WERI-Rb-1 (cell line): ENCODE measurements at regions not wholly inside any gene's neighbourhood (a gene's known extent, or its start where the extent isn't known, plus 50 kb on each side); places are given as distances from the start of the nearest gene placed in this dataset.
"Not testable (repeated sequence)": the region's sequence is repeated elsewhere in the genome, so short reads cannot be mapped to it uniquely, and the experiment has no call there.

ENCODE experiments used
- DNase-seq: peaks from one replicate; pipeline ENCODE4 v3.0.0-alpha.2; 2020
- H3K27ac ChIP-seq: fragments of 250-450 bp; sonication (Bioruptor Pico); 2 replicates; pipeline ENCODE4 v1.5.1; 2020; ENCODE audit warnings: mild to moderate bottlenecking, moderate library complexity
- H3K27me3 ChIP-seq: fragments of 250-450 bp; sonication (Bioruptor Pico); 2 replicates; pipeline ENCODE4 v1.5.1; 2021; ENCODE audit warnings: mild to moderate bottlenecking, low read depth, moderate library complexity; ENCODE audit not compliant: insufficient read depth, severe bottlenecking
- H3K36me3 ChIP-seq: fragments of 250-450 bp; sonication (Bioruptor Pico); 2 replicates; pipeline ENCODE4 v1.5.1; 2020; ENCODE audit warnings: mild to moderate bottlenecking, moderate library complexity
- H3K4me3 ChIP-seq: 2 replicates; pipeline ENCODE4 v1.5.1; 2011; ENCODE audit warnings: low read depth, mild to moderate bottlenecking, control low read depth, low read length
- H3K9me3 ChIP-seq: fragments of 250-450 bp; sonication (Bioruptor Pico); 2 replicates; pipeline ENCODE4 v1.5.1; 2021; ENCODE audit warnings: mild to moderate bottlenecking, moderate library complexity; ENCODE audit not compliant: severe bottlenecking
- CTCF ChIP-seq: IDR thresholded peaks from 2 replicates; pipeline ENCODE4 v1.5.1; 2011; ENCODE audit warnings: low read depth, mild to moderate bottlenecking, control low read depth, inconsistent platforms, low read length

GRCh38 chr5:130397132-130397531 lies 492.9 kb downstream of the CHSY3 start:
- H3K36me3 ChIP-seq: no peaks in the 10 kb centered on the region
- TF ChIP-seq CTCF: no peak
- no peak overlapping the region for H3K27ac ChIP-seq
- H3K27me3 ChIP-seq: no peaks in the 10 kb centered on the region
- no peaks in the 10 kb centered on the region for H3K9me3 ChIP-seq
- no peak for DNase-seq
- H3K4me3 ChIP-seq: no peak overlapping the region

DNA sequence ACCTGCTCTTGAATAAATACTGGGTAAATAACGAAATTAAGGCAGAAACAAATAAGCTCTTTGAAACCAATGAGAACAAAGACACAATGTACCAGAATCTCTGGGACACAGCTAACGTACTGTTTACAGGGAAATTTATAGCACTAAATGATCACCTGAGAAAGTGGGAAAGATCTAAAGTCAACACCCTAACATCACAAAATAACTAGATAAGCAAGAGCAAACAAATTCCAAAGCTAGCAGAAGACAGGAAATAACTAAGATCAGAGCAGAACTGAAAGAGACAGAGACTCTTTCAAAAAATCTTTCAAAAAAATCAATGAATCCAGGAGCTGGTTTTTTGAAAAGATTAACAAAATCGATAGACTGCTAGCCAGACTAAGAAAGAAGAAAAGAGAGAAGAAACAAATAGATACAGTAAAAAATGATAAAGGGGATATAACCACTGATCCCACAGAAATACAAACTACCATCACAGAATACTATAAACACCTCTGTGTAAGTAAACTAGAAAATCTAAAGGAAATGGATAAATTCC lies 487.5 kb downstream of the CHSY3 start:
- not testable (repeated sequence) for H3K4me3 ChIP-seq

GRCh38 chr5:130386155-130386554 lies 481.9 kb downstream of the CHSY3 start:
- Histone ChIP-seq H3K27ac (no peak overlapping the region), H3K9me3 (no peaks in the 10 kb centered on the region), H3K4me3 (no peak overlapping the region), H3K36me3 (no peaks in the 10 kb centered on the region), H3K27me3 (no peaks in the 10 kb centered on the region)
- no peak for DNase-seq
- no peak for TF ChIP-seq CTCF

More for the DNA sequence above, 487.5 kb downstream of the CHSY3 start:
- not testable (repeated sequence) for H3K27ac ChIP-seq, H3K27me3 ChIP-seq, H3K9me3 ChIP-seq, H3K36me3 ChIP-seq, DNase-seq

GRCh38 chr5:130385656-130386055 lies 481.4 kb downstream of the CHSY3 start:
- Histone ChIP-seq H3K27me3 (no peaks in the 10 kb centered on the region), H3K4me3 (no peak overlapping the region), H3K9me3 (no peaks in the 10 kb centered on the region), H3K27ac (no peak overlapping the region), H3K36me3 (no peaks in the 10 kb centered on the region)
- DNase-seq: no peak
- no peak for TF ChIP-seq CTCF

GRCh38 chr5:130365956-130366355 lies 461.7 kb downstream of the CHSY3 start:
- Histone ChIP-seq H3K27me3 (no peaks in the 10 kb centered on the region), H3K4me3 (no peak overlapping the region), H3K27ac (no peak overlapping the region), H3K9me3 (no peaks in the 10 kb centered on the region), H3K36me3 (no peaks in the 10 kb centered on the region)
- no peak for DNase-seq
- TF ChIP-seq CTCF: no peak

DNA sequence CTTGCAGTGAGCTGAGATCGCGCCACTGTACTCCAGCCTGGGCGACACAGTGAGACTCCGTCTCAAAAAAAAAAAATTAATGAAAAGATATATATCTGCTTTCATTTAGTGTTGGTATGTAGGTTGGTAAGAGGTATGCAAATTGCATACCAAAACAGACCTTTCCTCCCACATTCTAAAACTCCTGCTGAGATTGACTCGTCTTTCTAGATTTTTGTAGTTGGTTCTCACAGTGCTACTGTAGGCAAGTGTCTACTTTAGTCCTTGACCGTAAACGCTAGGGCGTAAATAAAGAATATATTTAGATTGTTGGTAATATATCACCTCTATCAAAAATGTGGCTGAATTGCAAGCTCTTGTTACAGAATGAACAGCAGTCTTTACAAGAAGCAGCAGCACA lies 445.9 kb downstream of the CHSY3 start:
- Histone ChIP-seq H3K9me3 (no peaks in the 10 kb centered on the region), H3K4me3 (no peak overlapping the region), H3K27me3 (no peaks in the 10 kb centered on the region), H3K36me3 (no peaks in the 10 kb centered on the region), H3K27ac (no peak overlapping the region)
- no peak for TF ChIP-seq CTCF
- no peak for DNase-seq
